ENCODE measurements at regions not wholly inside any gene's neighbourhood (a gene's known extent, or its start where the extent isn't known, plus 50 kb on each side); places are given as distances from the start of the nearest gene placed in this dataset.

GRCh38 chr5:30747412-30747811 is 446.1 kb upstream of the CDH6 start:
- Histone ChIP-seq H3T11ph (ENCODE audit: low read length) (no peak overlapping the region), H4K91ac (ENCODE audit: insufficient read length, low read depth, low read length) (no peak overlapping the region), H2BK12ac (ENCODE audit: insufficient read length, low read depth, low read length) (no peak overlapping the region), H3K27ac (ENCODE audit: insufficient read length, low read depth, low read length) (no peak overlapping the region), H3K18ac (ENCODE audit: insufficient read length, low read depth, low read length) (no peak overlapping the region), H2BK15ac (ENCODE audit: low read depth, low read length) (no peak overlapping the region), H4K5ac (ENCODE audit: insufficient read length, low read depth, low read length) (no peak overlapping the region), H2AFZ (ENCODE audit: low read length) (no peak overlapping the region), H3K27me3 (ENCODE audit: insufficient read depth, low read length) (no peaks in the 10 kb centered on the region), H3K79me2 (ENCODE audit: insufficient read depth, low read length) (no peaks in the 10 kb centered on the region), H3K56ac (ENCODE audit: insufficient read length, low read depth, low read length) (no peak overlapping the region), H2BK20ac (ENCODE audit: low read depth, low read length, poor library complexity, severe bottlenecking) (no peak overlapping the region), H2AK5ac (ENCODE audit: insufficient read length, low read length) (no peak overlapping the region), H3K4me1 (ENCODE audit: insufficient read depth, low read length) (no peaks in the 10 kb centered on the region), H3K4me2 (ENCODE audit: insufficient read depth, insufficient read length, low read length) (no peak overlapping the region), H3K4ac (ENCODE audit: low read depth, low read length) (no peak overlapping the region), H3K9me3 (ENCODE audit: control insufficient read depth, low read depth, low read length) (no peaks in the 10 kb centered on the region), H2BK5ac (ENCODE audit: insufficient read length, low read length) (no peak overlapping the region), H3K23me2 (ENCODE audit: insufficient read length, low read depth, low read length, poor library complexity, severe bottlenecking) (no peaks in the 10 kb centered on the region), H4K20me1 (ENCODE audit: control insufficient read depth, insufficient read depth, insufficient read length) (no peaks in the 10 kb centered on the region), H3K23ac (ENCODE audit: insufficient read length, low read depth, low read length) (no peak overlapping the region), H3K79me1 (ENCODE audit: insufficient read depth, low read depth, low read length, poor library complexity, severe bottlenecking) (no peaks in the 10 kb centered on the region), H2BK120ac (ENCODE audit: low read depth, low read length, poor library complexity, severe bottlenecking) (no peak overlapping the region), H3K14ac (ENCODE audit: insufficient read depth, low read length) (no peak overlapping the region), H4K8ac (replicated peaks; ENCODE audit: insufficient read length, low read depth, low read length) (no peak overlapping the region), H3K9ac (ENCODE audit: extremely low read depth, insufficient read length, low read length) (no peak overlapping the region)
- H3K4me1 Mint-ChIP-seq, result no peaks in the 10 kb centered on the region
- WGBS (ENCODE audit: extremely low coverage, insufficient read length, low lambda C conversion rate), result no CpG with 5 or more reads among the region's 4 CpGs
- H3K27me3 Mint-ChIP-seq (ENCODE audit: low read depth), result no peaks in the 10 kb centered on the region
- H3K36me3 Mint-ChIP-seq (ENCODE audit: insufficient read depth in 1 of 3, low read depth in 3 of 3), result no peaks in the 10 kb centered on the region
- no peak overlapping the region for H3K27ac Mint-ChIP-seq
- TF ChIP-seq, protein P1, sequence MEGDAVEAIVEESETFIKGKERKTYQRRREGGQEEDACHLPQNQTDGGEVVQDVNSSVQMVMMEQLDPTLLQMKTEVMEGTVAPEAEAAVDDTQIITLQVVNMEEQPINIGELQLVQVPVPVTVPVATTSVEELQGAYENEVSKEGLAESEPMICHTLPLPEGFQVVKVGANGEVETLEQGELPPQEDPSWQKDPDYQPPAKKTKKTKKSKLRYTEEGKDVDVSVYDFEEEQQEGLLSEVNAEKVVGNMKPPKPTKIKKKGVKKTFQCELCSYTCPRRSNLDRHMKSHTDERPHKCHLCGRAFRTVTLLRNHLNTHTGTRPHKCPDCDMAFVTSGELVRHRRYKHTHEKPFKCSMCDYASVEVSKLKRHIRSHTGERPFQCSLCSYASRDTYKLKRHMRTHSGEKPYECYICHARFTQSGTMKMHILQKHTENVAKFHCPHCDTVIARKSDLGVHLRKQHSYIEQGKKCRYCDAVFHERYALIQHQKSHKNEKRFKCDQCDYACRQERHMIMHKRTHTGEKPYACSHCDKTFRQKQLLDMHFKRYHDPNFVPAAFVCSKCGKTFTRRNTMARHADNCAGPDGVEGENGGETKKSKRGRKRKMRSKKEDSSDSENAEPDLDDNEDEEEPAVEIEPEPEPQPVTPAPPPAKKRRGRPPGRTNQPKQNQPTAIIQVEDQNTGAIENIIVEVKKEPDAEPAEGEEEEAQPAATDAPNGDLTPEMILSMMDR (conservative IDR thresholded peaks at IDR 0.05), result no peak
- no peak overlapping the region for H3K4me3 Mint-ChIP-seq
- no peaks in the 10 kb centered on the region; a peak in 1 of 5 replicates for H3K9me3 Mint-ChIP-seq
- DNase-seq, result no peak

Measured in H9 (cell line).